HFFc6 (cell line): ENCODE measurements at regions not wholly inside any gene's neighbourhood (a gene's known extent, or its start where the extent isn't known, plus 50 kb on each side); places are given as distances from the start of the nearest gene placed in this dataset.

Experiments
- DNase-seq: peaks from one replicate; pipeline ENCODE4 v3.0.0-alpha.2; 2018
- H3K27ac Mint-ChIP-seq: 2 replicates; pipeline ENCODE4 v1.8.0; 2020; ENCODE audit warnings: mild to moderate bottlenecking, mixed read lengths
- H3K27me3 Mint-ChIP-seq: 2 replicates; pipeline ENCODE4 v1.8.0; 2021; ENCODE audit warnings: mild to moderate bottlenecking, moderate library complexity, mixed read lengths; ENCODE audit not compliant: insufficient read depth
- H3K36me3 Mint-ChIP-seq: 2 replicates; pipeline ENCODE4 v1.8.0; 2021; ENCODE audit warnings: low read depth, mixed read lengths
- H3K4me1 Mint-ChIP-seq: 2 replicates; pipeline ENCODE4 v1.8.0; 2020; ENCODE audit warnings: low read depth, mixed read lengths
- H3K4me3 Mint-ChIP-seq: 2 replicates; pipeline ENCODE4 v1.8.0; 2020; ENCODE audit warnings: mild to moderate bottlenecking, moderate library complexity, mixed read lengths
- H3K9me3 Mint-ChIP-seq: 2 replicates; pipeline ENCODE4 v1.8.0; 2020; ENCODE audit warnings: mild to moderate bottlenecking, mixed read lengths
- CTCF ChIP-seq: fragments of 200-600 bp; sonication (generic); IDR thresholded peaks from 2 replicates; pipeline ENCODE4 v1.5.0; 2021; ENCODE audit warnings: antibody characterized with exemption, mild to moderate bottlenecking

GRCh38 chr15:47824147-47824546, 106.8 kb downstream of the SEMA6D start:
- no peak for DNase-seq
- no peaks in the 10 kb centered on the region for H3K9me3 Mint-ChIP-seq
- H3K4me1 Mint-ChIP-seq = no peaks in the 10 kb centered on the region
- peaks cover 3% of the 10 kb centered on the region for H3K27me3 Mint-ChIP-seq
- H3K27ac Mint-ChIP-seq = no peak overlapping the region
- no peak for TF ChIP-seq CTCF
- H3K36me3 Mint-ChIP-seq = no peaks in the 10 kb centered on the region
- no peak overlapping the region for H3K4me3 Mint-ChIP-seq

GRCh38 chr15:47829667-47830066, 112.4 kb downstream of the SEMA6D start:
- no peak for TF ChIP-seq CTCF
- H3K4me1 Mint-ChIP-seq = no peaks in the 10 kb centered on the region
- 0 out of 2 replicates have a peak, but pooled peaks cover 4% of the 10 kb centered on the region for H3K9me3 Mint-ChIP-seq
- DNase-seq = no peak
- H3K27me3 Mint-ChIP-seq = peaks cover 2% of the 10 kb centered on the region; the same call in 1 of the 2 replicates
- no peak overlapping the region for H3K27ac Mint-ChIP-seq
- H3K36me3 Mint-ChIP-seq = no peaks in the 10 kb centered on the region
- no peak overlapping the region for H3K4me3 Mint-ChIP-seq

- Mint-ChIP-seq H3K36me3 (no peaks in the 10 kb centered on the region), H3K9me3 (0 out of 2 replicates have a peak, but pooled peaks cover 4% of the 10 kb centered on the region)
Observed at GRCh38 chr15:47834093-47834492, 116.8 kb downstream of the SEMA6D start.

GRCh38 chr15:47839233-47839825, 122.0 kb downstream of the SEMA6D start:
- H3K4me1 Mint-ChIP-seq = no peaks in the 10 kb centered on the region
- no peak for DNase-seq
- H3K4me3 Mint-ChIP-seq = no peak overlapping the region
- no peak overlapping the region for H3K27ac Mint-ChIP-seq
- no peak for TF ChIP-seq CTCF
- no peaks in the 10 kb centered on the region; the same call in 1 of the 2 replicates for H3K27me3 Mint-ChIP-seq
- no peaks in the 10 kb centered on the region for H3K36me3 Mint-ChIP-seq
- H3K9me3 Mint-ChIP-seq = no peaks in the 10 kb centered on the region; the same call in 1 of the 2 replicates

More at GRCh38 chr15:47834093-47834492, 116.8 kb downstream of the SEMA6D start:
- no peak overlapping the region for H3K27ac Mint-ChIP-seq
- TF ChIP-seq CTCF = no peak
- no peak overlapping the region for H3K4me3 Mint-ChIP-seq
- H3K27me3 Mint-ChIP-seq = peaks cover 2% of the 10 kb centered on the region; the same call in 1 of the 2 replicates
- DNase-seq = no peak
- H3K4me1 Mint-ChIP-seq = no peaks in the 10 kb centered on the region

GRCh38 chr15:47843124-47843663, 125.9 kb downstream of the SEMA6D start:
- no peak for DNase-seq
- no peaks in the 10 kb centered on the region; the same call in 1 of the 2 replicates for H3K27me3 Mint-ChIP-seq
- H3K36me3 Mint-ChIP-seq = no peaks in the 10 kb centered on the region
- H3K4me1 Mint-ChIP-seq = no peaks in the 10 kb centered on the region
- no peak for TF ChIP-seq CTCF
- no peak overlapping the region for H3K4me3 Mint-ChIP-seq
- H3K9me3 Mint-ChIP-seq = no peaks in the 10 kb centered on the region; the same call in 1 of the 2 replicates
- H3K27ac Mint-ChIP-seq = no peak overlapping the region
